ENCODE measurements at regions not wholly inside any gene's neighbourhood (a gene's known extent, or its start where the extent isn't known, plus 50 kb on each side); places are given as distances from the start of the nearest gene placed in this dataset.

- TF ChIP-seq CTCF (IDR thresholded peaks at IDR 0.05; ENCODE audit: low read depth, low read length), result no peak
- no peak overlapping the region for H3K4me3 ChIP-seq (ENCODE audit: low read depth, low read length)
Measured at GRCh38 chr5:135227064-135228022, 171.7 kb downstream of the MACROH2A1 start.

- TF ChIP-seq CTCF (IDR thresholded peaks at IDR 0.05; ENCODE audit: low read depth, low read length), result no peak
Measured at GRCh38 chr5:135225856-135226560, 173.0 kb downstream of the MACROH2A1 start.

GRCh38 chr5:135223891-135224625 lies 175.0 kb downstream of the MACROH2A1 start:
- no peak for TF ChIP-seq CTCF (IDR thresholded peaks at IDR 0.05; ENCODE audit: low read depth, low read length)
- no peak overlapping the region for H3K4me3 ChIP-seq (ENCODE audit: low read depth, low read length)

More at GRCh38 chr5:135225856-135226560, 173.0 kb downstream of the MACROH2A1 start:
- no peak overlapping the region for H3K4me3 ChIP-seq (ENCODE audit: low read depth, low read length)

GRCh38 chr5:135223404-135223803 lies 175.6 kb downstream of the MACROH2A1 start:
- no peak for TF ChIP-seq CTCF (IDR thresholded peaks at IDR 0.05; ENCODE audit: low read depth, low read length)

GRCh38 chr5:135222771-135223170 lies 176.3 kb downstream of the MACROH2A1 start:
- TF ChIP-seq CTCF (IDR thresholded peaks at IDR 0.05; ENCODE audit: low read depth, low read length), result no peak
- H3K4me3 ChIP-seq (ENCODE audit: low read depth, low read length), result no peak overlapping the region

More at GRCh38 chr5:135223404-135223803, 175.6 kb downstream of the MACROH2A1 start:
- no peak overlapping the region for H3K4me3 ChIP-seq (ENCODE audit: low read depth, low read length)

- no peak for TF ChIP-seq CTCF (IDR thresholded peaks at IDR 0.05; ENCODE audit: low read depth, low read length)
Measured at GRCh38 chr5:135222171-135222681, 176.8 kb downstream of the MACROH2A1 start.

More at GRCh38 chr5:135222171-135222681, 176.8 kb downstream of the MACROH2A1 start:
- H3K4me3 ChIP-seq (ENCODE audit: low read depth, low read length), result no peak overlapping the region

Measured in WI38 (cell line).